ENCODE measurements at regions not wholly inside any gene's neighbourhood (a gene's known extent, or its start where the extent isn't known, plus 50 kb on each side); places are given as distances from the start of the nearest gene placed in this dataset.

- TF ChIP-seq AHDC1 (CRISPR knock-in tag; IDR thresholded peaks at IDR 0.05; ENCODE audit: borderline replicate concordance) (no peak), ZNF616 (CRISPR knock-in tag; IDR thresholded peaks at IDR 0.05; ENCODE audit: low read depth) (no peak), ZNF850 (CRISPR knock-in tag; conservative IDR thresholded peaks at IDR 0.05) (no peak), SP5 (CRISPR knock-in tag; IDR thresholded peaks at IDR 0.05; ENCODE audit: borderline replicate concordance, low read depth) (no peak), E2F2 (CRISPR knock-in tag; IDR thresholded peaks at IDR 0.05; ENCODE audit: borderline replicate concordance) (no peak)
These were observed 615.4 kb upstream of the NR3C2 start (continued) for GRCh38 chr4:149057594-149057993.

- Histone ChIP-seq H3K4me1 (ENCODE audit: insufficient read depth, low read length) (no peaks in the 10 kb centered on the region), H3K79me2 (ENCODE audit: insufficient read depth, low read length) (no peaks in the 10 kb centered on the region), H3K27me3 (ENCODE audit: control insufficient read depth in 1 of 2, insufficient read depth in 2 of 2, low read length in 2 of 2) (no peaks in the 10 kb centered on the region), H2AFZ (ENCODE audit: low read length) (no peak overlapping the region), H3K9ac (ENCODE audit: insufficient read depth, low read depth, low read length) (no peak overlapping the region), H4K20me1 (ENCODE audit: insufficient read depth, low read length) (no peaks in the 10 kb centered on the region), H3K4me3 (replicated peaks in 1 of 3; ENCODE audit: insufficient read depth in 1 of 3, low read depth in 2 of 3, low read length in 3 of 3) (no peak overlapping the region), H3K27ac (ENCODE audit: extremely low read length, insufficient read depth, low read length) (no peak overlapping the region), H3K4me2 (ENCODE audit: low read depth, low read length) (no peak overlapping the region), H3K36me3 (replicated peaks in 1 of 2; ENCODE audit: control insufficient read depth in 1 of 2, insufficient read depth in 2 of 2, low read length in 2 of 2) (no peaks in the 10 kb centered on the region), H3K9me3 (ENCODE audit: low read length) (no peaks in the 10 kb centered on the region)
- no peak for DNase-seq (ENCODE audit: low spot score)
- 3% methylated on average over 2 of the region's 2 CpGs for WGBS (ENCODE audit: low lambda C conversion rate)
- ChIA-PET POLR2A (no interaction called here), CTCF (ENCODE audit: low intra/inter-chr PET ratio, low total read pairs) (no interaction called here)
- no peak for FAIRE-seq
- no peak for ATAC-seq
- in situ Hi-C loops (cut with HindIII; ENCODE audit: extremely low pct_ligation_motif_present, low pct_unique_long_range_greater_than_20kb) (no loop called here), intact Hi-C loops (cut with micrococcal nuclease; ENCODE audit: unreplicated experiment) (no loop called here)
- no TSS peak for BruUV-seq (replicated peaks)
- TF ChIP-seq ZNF326 (CRISPR knock-in tag; IDR thresholded peaks at IDR 0.05; ENCODE audit: borderline replicate concordance) (no peak), PBX3 (CRISPR knock-in tag; IDR thresholded peaks at IDR 0.05; ENCODE audit: borderline replicate concordance) (no peak), PHF5A (CRISPR knock-in tag; IDR thresholded peaks at IDR 0.05; ENCODE audit: low read depth, unreplicated experiment) (no peak), ZNF331 (CRISPR knock-in tag; IDR thresholded peaks at IDR 0.05) (no peak), CEBPG (CRISPR knock-in tag; IDR thresholded peaks at IDR 0.05) (no peak), KDM3A (CRISPR knock-in tag; IDR thresholded peaks at IDR 0.05; ENCODE audit: low read depth) (no peak), SP2 (CRISPR knock-in tag; IDR thresholded peaks at IDR 0.05) (no peak), TCF12 (IDR thresholded peaks at IDR 0.05) (no peak), TCF12 (CRISPR knock-in tag; IDR thresholded peaks at IDR 0.05) (no peak), ZNF350 (CRISPR knock-in tag; IDR thresholded peaks at IDR 0.05; ENCODE audit: borderline replicate concordance, low read depth) (no peak), ZNF317 (CRISPR knock-in tag; IDR thresholded peaks at IDR 0.05) (no peak), ZNF333 (CRISPR knock-in tag; IDR thresholded peaks at IDR 0.05; ENCODE audit: borderline replicate concordance) (no peak), IKZF1 (IDR thresholded peaks at IDR 0.05) (no peak), SAFB2 (CRISPR knock-in tag; IDR thresholded peaks at IDR 0.05; ENCODE audit: borderline replicate concordance, low read depth) (no peak)
These were observed 614.4 kb upstream of the NR3C2 start for GRCh38 chr4:149056615-149057014.

Measured in HepG2 (cell line).